H9 (cell line): ENCODE measurements at regions not wholly inside any gene's neighbourhood (a gene's known extent, or its start where the extent isn't known, plus 50 kb on each side); places are given as distances from the start of the nearest gene placed in this dataset.
A peak's percentile ranks its signal among the peaks of the same experiment; 100 is the strongest.

Experiments
- DNase-seq: peaks from one replicate; pipeline ENCODE4 v3.0.0-alpha.2; 2017
- H2AFZ ChIP-seq: one replicate; pipeline ENCODE4 v1.6.1; 2013; ENCODE audit warnings: mild to moderate bottlenecking, low read length, control low read depth, moderate library complexity
- H2AK5ac ChIP-seq: 2 replicates; pipeline ENCODE4 v1.6.1; 2013; ENCODE audit warnings: low read length, control low read depth, mixed read lengths; ENCODE audit not compliant: insufficient read length
- H2BK120ac ChIP-seq: one replicate; pipeline ENCODE4 v1.6.1; 2013; ENCODE audit warnings: low read depth, mild to moderate bottlenecking, low read length, control low read depth, inconsistent platforms; ENCODE audit not compliant: poor library complexity, severe bottlenecking
- H2BK12ac ChIP-seq: 2 replicates; pipeline ENCODE4 v1.6.1; 2013; ENCODE audit warnings: low read length, control low read depth, mixed read lengths, low read depth; ENCODE audit not compliant: insufficient read length
- H2BK15ac ChIP-seq: 2 replicates; pipeline ENCODE4 v1.6.1; 2013; ENCODE audit warnings: low read depth, low read length, control low read depth
- H2BK20ac ChIP-seq: one replicate; pipeline ENCODE4 v1.6.1; 2013; ENCODE audit warnings: low read depth, mild to moderate bottlenecking, low read length, control low read depth, inconsistent platforms; ENCODE audit not compliant: poor library complexity, severe bottlenecking
- H2BK5ac ChIP-seq: 2 replicates; pipeline ENCODE4 v1.6.1; 2013; ENCODE audit warnings: low read length, control low read depth, mixed read lengths; ENCODE audit not compliant: insufficient read length
- H3K14ac ChIP-seq: 2 replicates; pipeline ENCODE4 v1.6.1; 2013; ENCODE audit warnings: low read length, control low read depth; ENCODE audit not compliant: insufficient read depth
- H3K18ac ChIP-seq: 2 replicates; pipeline ENCODE4 v1.6.1; 2013; ENCODE audit warnings: low read depth, mild to moderate bottlenecking, mixed read lengths, low read length, control low read depth; ENCODE audit not compliant: insufficient read length
- H3K23ac ChIP-seq: 2 replicates; pipeline ENCODE4 v1.6.1; 2013; ENCODE audit warnings: low read length, control low read depth, mixed read lengths, low read depth; ENCODE audit not compliant: insufficient read length
- H3K23me2 ChIP-seq: 2 replicates; pipeline ENCODE4 v1.6.1; 2013; ENCODE audit warnings: low read depth, mild to moderate bottlenecking, mixed read lengths, low read length, control low read depth; ENCODE audit not compliant: insufficient read length, poor library complexity, severe bottlenecking
- H3K27ac ChIP-seq: 2 replicates; pipeline ENCODE4 v1.5.1; 2013; ENCODE audit warnings: low read length, control low read depth, mixed read lengths, low read depth; ENCODE audit not compliant: insufficient read length
- H3K27me3 ChIP-seq: 2 replicates; pipeline ENCODE4 v1.6.1; 2013; ENCODE audit warnings: low read length, control low read depth, inconsistent platforms; ENCODE audit not compliant: insufficient read depth
- H3K4ac ChIP-seq: 2 replicates; pipeline ENCODE4 v1.6.1; 2013; ENCODE audit warnings: low read depth, mild to moderate bottlenecking, control low read depth, inconsistent platforms, low read length, moderate library complexity
- H3K4me1 ChIP-seq: 2 replicates; pipeline ENCODE4 v1.6.1; 2013; ENCODE audit warnings: low read length, control low read depth, inconsistent platforms; ENCODE audit not compliant: insufficient read depth
- H3K4me2 ChIP-seq: 2 replicates; pipeline ENCODE4 v1.6.1; 2013; ENCODE audit warnings: low read length, control low read depth, mixed read lengths; ENCODE audit not compliant: insufficient read length, insufficient read depth
- H3K56ac ChIP-seq: 2 replicates; pipeline ENCODE4 v1.6.1; 2013; ENCODE audit warnings: low read depth, mild to moderate bottlenecking, mixed read lengths, low read length, control low read depth; ENCODE audit not compliant: insufficient read length
- H3K79me1 ChIP-seq: 2 replicates; pipeline ENCODE4 v1.6.1; 2013; ENCODE audit warnings: low read depth, mild to moderate bottlenecking, moderate library complexity, low read length, control low read depth, inconsistent platforms; ENCODE audit not compliant: insufficient read depth, poor library complexity, severe bottlenecking
- H3K79me2 ChIP-seq: 2 replicates; pipeline ENCODE4 v1.6.1; 2013; ENCODE audit warnings: low read length, control low read depth, inconsistent platforms; ENCODE audit not compliant: insufficient read depth
- H3K9ac ChIP-seq: 2 replicates; pipeline ENCODE4 v1.6.1; 2013; ENCODE audit warnings: low read length, control low read depth, mixed read lengths; ENCODE audit not compliant: insufficient read length; ENCODE audit errors: extremely low read depth
- H3K9me3 ChIP-seq: one replicate; pipeline ENCODE4 v1.6.1; 2013; ENCODE audit warnings: low read depth, low read length, inconsistent platforms; ENCODE audit not compliant: control insufficient read depth
- H3T11ph ChIP-seq: one replicate; pipeline ENCODE4 v1.6.1; 2013; ENCODE audit warnings: mild to moderate bottlenecking, low read length, control low read depth, inconsistent platforms
- H4K20me1 ChIP-seq: one replicate; pipeline ENCODE4 v1.6.1; 2013; ENCODE audit not compliant: control insufficient read depth, insufficient read length, insufficient read depth
- H4K5ac ChIP-seq: 2 replicates; pipeline ENCODE4 v1.6.1; 2013; ENCODE audit warnings: low read depth, mild to moderate bottlenecking, mixed read lengths, low read length, control low read depth; ENCODE audit not compliant: insufficient read length
- H4K8ac ChIP-seq: replicated peaks from 2 replicates; pipeline ENCODE4 v1.6.1; 2013; ENCODE audit warnings: low read length, control low read depth, mixed read lengths, low read depth; ENCODE audit not compliant: insufficient read length
- H4K91ac ChIP-seq: 2 replicates; pipeline ENCODE4 v1.6.1; 2013; ENCODE audit warnings: low read depth, mild to moderate bottlenecking, moderate library complexity, mixed read lengths, low read length, control low read depth; ENCODE audit not compliant: insufficient read length
- H3K27ac Mint-ChIP-seq, 3 experiments: 2 replicates in 2 of 3; 3 replicates in 1 of 3; pipeline ENCODE4 v1.8.0; 2020 to 2021; ENCODE audit warnings: mixed read lengths in 3 of 3, mild to moderate bottlenecking in 1 of 3, moderate library complexity in 1 of 3
- H3K27me3 Mint-ChIP-seq: 2 replicates; pipeline ENCODE4 v1.8.0; 2021; ENCODE audit warnings: low read depth, mild to moderate bottlenecking, moderate library complexity, mixed read lengths
- H3K36me3 Mint-ChIP-seq, 3 experiments: 2 replicates in 2 of 3; 3 replicates in 1 of 3; pipeline ENCODE4 v1.8.0; 2020 to 2021; ENCODE audit warnings: low read depth in 3 of 3, mixed read lengths in 3 of 3; ENCODE audit not compliant: insufficient read depth in 1 of 3
- H3K4me1 Mint-ChIP-seq, 2 experiments: 2 replicates each; pipeline ENCODE4 v1.8.0; 2020; ENCODE audit warnings: mixed read lengths in 2 of 2
- H3K4me3 Mint-ChIP-seq, 2 experiments: 2 replicates in 1 of 2; 3 replicates in 1 of 2; pipeline ENCODE4 v1.8.0; 2020 to 2021; ENCODE audit warnings: mild to moderate bottlenecking in 2 of 2, mixed read lengths in 2 of 2, moderate library complexity in 1 of 2
- H3K9me3 Mint-ChIP-seq, 2 experiments: 2 replicates in 1 of 2; 3 replicates in 1 of 2; pipeline ENCODE4 v1.8.0; 2020; ENCODE audit warnings: mild to moderate bottlenecking in 2 of 2, mixed read lengths in 2 of 2, moderate library complexity in 1 of 2
- CTCF ChIP-seq: fragments of 200-600 bp; sonication (generic); conservative IDR thresholded peaks from 3 replicates; pipeline ENCODE4 v1.8.0; 2021; ENCODE audit warnings: antibody characterized with exemption, mild to moderate bottlenecking
- WGBS: extraction: QIAGEN DNeasy Blood & Tissue Kit; methylation state at CpG from one replicate; pipeline ENCODE4 v1.1.7; 2013; ENCODE audit warnings: missing lambda C conversion rate, low lambda C conversion rate, mixed read lengths; ENCODE audit not compliant: insufficient read length; ENCODE audit errors: extremely low coverage; 5-methylcytosine and 5-hydroxymethylcytosine counted together

- Mint-ChIP-seq H3K27ac (peak overlapping the region in 2 of 3 experiments; percentile 10 to 25; a peak in 2 of 7 replicates), H3K4me1 (peaks cover 7 to 17% of the 10 kb centered on the region in 2 experiments), H3K36me3 (no peaks in the 10 kb centered on the region; a peak in 2 of 7 replicates), H3K27me3 (no peaks in the 10 kb centered on the region), H3K4me3 (no peak overlapping the region), H3K9me3 (peaks cover 0 to 4% of the 10 kb centered on the region in 2 experiments; a peak in 1 of 5 replicates)
- no peaks in the 10 kb centered on the region for H3K9me3 ChIP-seq
- whole genome bisulfite sequencing: 100% methylated on average over 1 of the region's 3 CpGs
- H4K20me1 ChIP-seq: no peaks in the 10 kb centered on the region
- H3K27me3 ChIP-seq: no peaks in the 10 kb centered on the region
- H3K79me2 ChIP-seq: no peaks in the 10 kb centered on the region
- no peak overlapping the region for H3K4me2 ChIP-seq
- no peak for TF ChIP-seq CTCF
- no peak overlapping the region for H3T11ph ChIP-seq
- no peak overlapping the region for H2BK5ac ChIP-seq
- no peak overlapping the region for H2AK5ac ChIP-seq
- H3K27ac ChIP-seq: no peak overlapping the region
- no peak overlapping the region for H3K56ac ChIP-seq
- H4K5ac ChIP-seq: no peak overlapping the region
- no peak overlapping the region for H3K14ac ChIP-seq
- no peak overlapping the region for H4K8ac ChIP-seq
- H3K4ac ChIP-seq: no peak overlapping the region
- no peak overlapping the region for H3K18ac ChIP-seq
- H3K23me2 ChIP-seq: no peaks in the 10 kb centered on the region
- H2BK20ac ChIP-seq: no peak overlapping the region
- no peak overlapping the region for H4K91ac ChIP-seq
- peaks cover 2% of the 10 kb centered on the region; the same call in 1 of the 2 replicates for H3K4me1 ChIP-seq
- no peak for DNase-seq
- H2AFZ ChIP-seq: no peak overlapping the region
- H2BK120ac ChIP-seq: no peak overlapping the region
- H3K9ac ChIP-seq: no peak overlapping the region
- no peaks in the 10 kb centered on the region for H3K79me1 ChIP-seq
- no peak overlapping the region for H2BK15ac ChIP-seq
- H2BK12ac ChIP-seq: no peak overlapping the region
- no peak overlapping the region for H3K23ac ChIP-seq
Observed at GRCh38 chr2:156884216-156884615, 373.3 kb upstream of the GALNT5 start.
